ENCODE measurements at regions not wholly inside any gene's neighbourhood (a gene's known extent, or its start where the extent isn't known, plus 50 kb on each side); places are given as distances from the start of the nearest gene placed in this dataset.

DNA sequence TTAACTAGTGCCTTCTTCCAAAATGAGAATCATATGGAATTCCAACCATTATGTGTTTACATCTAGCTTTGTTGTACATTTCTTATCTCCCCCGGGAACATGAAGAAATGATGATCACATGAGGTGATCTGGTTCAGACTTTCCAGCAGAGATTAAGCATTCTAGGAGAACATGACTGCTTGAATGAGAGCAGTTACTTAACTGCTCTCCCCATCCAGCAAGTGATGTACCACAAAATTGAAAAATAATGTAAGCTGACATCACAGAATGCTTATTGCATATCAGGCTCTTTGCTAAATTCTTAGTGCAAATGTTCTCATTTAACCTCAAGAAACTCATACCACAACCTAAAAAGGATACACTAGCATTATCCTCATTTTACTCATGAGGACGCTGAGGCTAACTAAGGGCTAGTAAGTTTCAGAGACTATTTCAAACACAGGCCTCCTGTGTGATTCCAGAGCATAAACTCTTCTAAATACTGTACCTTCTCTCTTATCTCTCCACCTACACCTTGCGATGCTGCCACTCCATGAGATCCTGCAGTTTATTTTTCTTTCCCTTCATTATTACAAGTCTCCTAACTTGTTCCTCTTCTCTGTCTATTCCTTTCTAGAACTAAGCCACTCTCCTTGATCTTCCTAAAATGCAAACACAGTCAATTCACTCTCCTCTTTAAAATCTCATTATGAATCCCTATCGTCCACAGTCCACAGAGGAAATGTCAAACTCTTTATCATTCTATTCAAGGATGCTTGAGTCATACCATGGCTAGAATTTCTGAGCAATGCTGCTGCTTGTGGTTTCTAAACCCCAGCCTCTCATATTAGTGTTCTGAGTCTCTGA lies 1224.8 kb upstream of the ZEB2 start:
- no peak for DNase-seq (ENCODE audit: low read depth, low spot score)

DNA sequence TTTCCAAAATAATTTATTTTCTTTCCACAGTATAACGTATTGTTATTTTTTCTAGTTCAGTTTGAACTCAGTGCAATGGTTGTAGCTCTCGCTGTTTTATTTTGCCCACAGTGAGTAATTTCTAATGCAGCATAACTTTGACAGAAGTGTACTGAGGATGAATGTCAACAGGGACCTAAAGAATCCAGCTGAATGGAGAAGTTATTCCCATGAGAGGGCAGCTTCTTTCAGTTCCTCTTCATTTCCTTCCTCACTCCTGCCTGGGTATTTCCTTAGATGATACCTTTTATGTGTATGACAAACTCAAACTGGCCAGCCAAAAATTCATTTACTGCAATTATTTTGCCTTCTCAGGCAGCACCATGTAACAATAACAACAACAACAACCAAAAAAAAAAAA lies 1223.1 kb upstream of the ZEB2 start:
- no peak for DNase-seq (ENCODE audit: low read depth, low spot score)
- no peak overlapping the region for H3K4me3 ChIP-seq (ENCODE audit: low read length)

More for the DNA sequence above, 1224.8 kb upstream of the ZEB2 start:
- H3K4me3 ChIP-seq (ENCODE audit: low read length): no peak overlapping the region

DNA sequence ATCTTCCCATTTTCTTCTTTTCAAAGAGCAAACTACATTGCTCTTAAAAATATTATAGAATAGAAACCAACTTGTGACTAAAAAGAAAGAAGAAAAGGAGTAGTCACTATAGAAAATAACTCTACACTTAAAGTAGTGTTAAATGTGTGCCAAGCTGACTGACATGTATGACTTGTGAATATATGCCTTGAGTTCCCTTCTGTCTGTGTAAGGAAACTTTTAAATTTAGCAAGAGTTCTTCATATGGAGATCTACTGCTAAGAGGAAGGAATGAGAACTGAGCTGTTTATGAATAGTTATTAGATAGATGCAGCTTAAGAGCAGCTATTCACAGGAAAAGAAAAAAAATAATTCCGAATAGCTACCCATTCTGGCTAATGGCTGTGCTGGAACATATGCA lies 1221.7 kb upstream of the ZEB2 start:
- no peak for DNase-seq (ENCODE audit: low read depth, low spot score)
- H3K4me3 ChIP-seq (ENCODE audit: low read length): no peak overlapping the region

DNA sequence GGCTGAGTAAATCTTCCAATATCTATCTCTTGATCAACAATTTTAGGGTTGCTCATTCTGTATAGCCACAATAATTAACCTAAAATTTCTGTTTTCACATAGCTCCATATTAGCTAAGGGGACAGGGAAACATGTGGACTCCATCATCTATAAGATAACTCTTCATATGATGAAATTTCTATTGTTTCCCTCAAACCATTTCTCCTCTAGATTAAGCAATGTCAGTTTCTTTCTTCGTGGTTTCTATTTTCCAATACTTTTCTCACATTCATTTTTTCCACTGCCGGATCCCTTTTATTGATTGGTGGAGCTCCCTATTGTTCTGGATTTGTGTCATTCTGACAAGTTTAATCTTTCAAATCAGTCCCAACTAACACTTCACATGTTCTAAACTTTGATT lies 1221.3 kb upstream of the ZEB2 start:
- no peak for DNase-seq (ENCODE audit: low read depth, low spot score)

DNA sequence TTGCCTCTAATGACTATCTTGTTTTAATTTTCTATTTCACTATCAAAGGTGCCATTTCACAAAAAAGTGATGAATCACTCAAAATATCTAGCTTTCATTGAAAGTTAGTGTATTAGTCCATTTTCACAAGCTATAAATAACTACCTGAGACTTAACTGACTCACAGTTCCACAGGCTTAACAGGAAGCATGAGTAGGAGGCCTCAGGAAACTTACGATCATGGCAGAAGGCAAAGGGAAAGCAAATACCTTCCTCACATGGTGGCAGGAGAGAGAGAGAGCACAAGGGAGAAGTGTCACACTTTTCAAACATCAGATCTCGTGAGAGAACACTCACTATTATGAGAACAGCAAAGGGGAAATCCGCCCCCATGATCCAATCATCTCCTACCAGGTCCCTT lies 1220.4 kb upstream of the ZEB2 start:
- no peak for DNase-seq (ENCODE audit: low read depth, low spot score)
- no peak overlapping the region for H3K4me3 ChIP-seq (ENCODE audit: low read length)

More for the DNA sequence above, 1221.3 kb upstream of the ZEB2 start:
- no peak overlapping the region for H3K4me3 ChIP-seq (ENCODE audit: low read length)

DNA sequence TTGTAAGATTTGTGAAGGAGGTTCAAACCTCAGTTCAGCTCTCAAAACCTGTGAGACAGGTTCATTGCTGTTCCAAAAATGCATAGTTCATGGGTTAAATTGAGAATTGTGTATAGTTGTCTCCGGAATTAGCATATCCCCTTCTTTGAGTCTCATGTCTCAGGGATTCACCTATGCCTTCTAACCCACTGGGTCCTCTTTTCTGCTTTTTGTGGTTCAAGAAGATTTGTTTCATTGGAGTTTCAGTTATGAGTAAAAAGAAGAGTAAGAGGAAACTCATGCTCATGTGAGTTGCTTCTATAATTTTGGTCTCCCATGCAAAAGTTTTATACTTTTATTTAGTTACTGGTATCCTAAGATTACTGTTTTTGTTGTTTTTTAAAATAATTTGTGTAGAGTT lies 1219.8 kb upstream of the ZEB2 start:
- no peak overlapping the region for H3K4me3 ChIP-seq (ENCODE audit: low read length)
- no peak for DNase-seq (ENCODE audit: low read depth, low spot score)

DNA sequence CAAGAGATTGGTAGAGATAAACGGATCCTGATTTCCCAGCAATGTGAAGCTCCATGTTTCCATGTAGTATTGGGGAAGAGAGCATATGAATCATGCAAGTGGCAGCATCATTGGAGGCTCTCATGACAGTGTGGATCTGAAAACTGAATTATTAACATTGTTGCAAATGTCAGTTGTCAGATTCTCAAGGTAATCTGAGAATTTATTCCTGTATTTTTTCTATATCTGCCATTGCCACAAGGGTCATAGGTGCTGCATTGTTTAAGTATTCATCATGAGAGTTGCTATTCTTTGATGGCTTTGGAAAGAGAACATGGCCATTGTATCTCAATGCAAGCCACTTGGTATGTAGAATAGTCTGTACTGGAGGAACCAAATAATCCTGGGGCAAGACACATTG lies 1217.0 kb upstream of the ZEB2 start:
- H3K4me3 ChIP-seq (ENCODE audit: low read length): no peak overlapping the region
- DNase-seq (ENCODE audit: low read depth, low spot score): no peak

DNA sequence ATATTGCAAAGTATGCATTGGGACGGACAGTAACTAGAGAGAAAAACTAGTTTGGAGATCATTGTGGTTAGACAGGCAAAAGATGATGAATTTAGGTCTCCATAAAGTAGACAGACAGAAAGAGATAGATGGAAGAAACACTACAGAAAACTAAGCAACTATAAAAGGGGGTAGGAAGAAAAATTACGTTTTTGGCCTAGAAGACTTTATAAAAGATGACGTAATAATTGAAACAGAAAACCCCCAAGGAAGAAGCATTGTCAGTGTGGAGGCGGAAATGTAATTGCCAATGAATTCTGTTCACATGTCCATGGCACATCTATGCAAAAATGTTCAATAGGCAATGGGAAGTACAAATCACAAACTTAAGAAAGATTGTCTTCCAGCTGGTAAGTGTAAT lies 1211.5 kb upstream of the ZEB2 start:
- DNase-seq (ENCODE audit: low read depth, low spot score): no peak
- no peak overlapping the region for H3K4me3 ChIP-seq (ENCODE audit: low read length)

DNA sequence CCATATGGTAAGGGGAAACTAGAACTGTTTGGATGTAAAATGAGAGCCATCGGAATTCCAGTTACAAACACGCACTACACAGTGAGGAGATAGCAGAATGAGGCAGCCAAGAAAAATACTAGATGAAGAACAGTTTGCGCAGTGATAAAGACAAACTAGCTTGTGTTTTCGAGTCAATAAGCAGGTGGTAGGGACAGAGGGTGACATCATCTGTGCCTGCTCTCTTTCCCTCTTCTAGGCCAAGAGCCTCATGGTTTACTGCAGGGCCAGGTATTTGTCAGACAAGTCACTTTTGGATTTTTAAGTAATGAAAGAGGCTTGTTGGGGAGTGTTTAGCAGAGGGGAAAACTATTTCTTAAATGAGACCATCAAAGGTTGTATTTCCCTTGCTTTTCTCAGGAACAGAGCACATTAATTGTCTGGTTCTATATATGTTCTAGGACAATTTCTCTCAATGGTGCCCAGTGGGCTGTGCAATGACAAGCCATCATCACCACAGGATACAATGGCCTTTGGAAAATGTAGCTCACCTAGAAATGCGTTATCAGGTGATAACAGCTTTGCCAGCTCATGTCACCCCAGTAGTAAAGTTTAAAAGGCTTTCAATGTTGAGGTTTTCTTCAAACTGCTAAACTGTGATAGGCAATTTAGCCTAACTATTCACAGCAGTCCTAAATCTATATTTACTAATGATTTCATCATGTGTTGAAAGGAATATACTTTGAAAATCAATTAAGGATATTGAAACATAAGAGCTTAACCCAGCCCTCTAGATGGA lies 1210.3 kb upstream of the ZEB2 start:
- DNase-seq (ENCODE audit: low read depth, low spot score): no peak
- H3K4me3 ChIP-seq (ENCODE audit: low read length): no peak overlapping the region

DNA sequence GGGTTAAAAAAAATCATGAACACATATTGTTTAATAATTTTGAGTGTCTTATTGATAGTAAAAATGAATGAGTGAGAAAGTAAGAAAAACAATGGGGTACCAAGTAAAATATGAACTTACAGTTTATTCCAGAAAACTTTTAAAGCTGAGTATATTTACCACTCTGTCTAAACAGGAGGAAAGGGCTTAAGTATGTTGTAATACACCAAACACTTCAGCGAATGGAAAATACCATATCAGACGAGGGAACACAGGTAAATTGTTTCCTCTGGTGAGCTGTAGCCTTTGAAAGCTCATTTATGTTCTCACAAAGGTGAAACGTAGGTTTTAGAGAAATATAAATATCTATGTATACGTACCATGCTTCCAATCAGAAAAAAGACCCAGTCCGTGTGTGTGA lies 1209.6 kb upstream of the ZEB2 start:
- DNase-seq (ENCODE audit: low read depth, low spot score): no peak

DNA sequence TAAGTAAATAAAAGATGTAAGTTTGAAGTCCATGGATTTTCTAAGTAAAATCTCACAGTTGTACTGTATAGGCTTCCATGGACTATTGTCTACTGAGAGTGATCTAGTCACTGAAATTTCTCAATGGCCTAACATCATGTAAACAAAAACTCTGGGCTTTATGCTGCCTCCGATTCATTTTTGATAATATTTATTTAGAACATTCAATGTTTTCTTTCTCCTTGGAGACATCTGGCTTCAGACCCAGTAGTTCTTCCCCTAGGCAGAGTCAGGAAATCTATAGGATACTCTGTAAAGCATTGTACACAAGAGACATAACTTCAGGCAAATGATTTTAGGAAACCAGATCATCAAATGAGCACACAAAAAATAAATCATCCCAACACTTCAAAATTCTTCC lies 1208.6 kb upstream of the ZEB2 start:
- no peak overlapping the region for H3K4me3 ChIP-seq (ENCODE audit: low read length)
- DNase-seq (ENCODE audit: low read depth, low spot score): no peak

More for the DNA sequence above, 1209.6 kb upstream of the ZEB2 start:
- H3K4me3 ChIP-seq (ENCODE audit: low read length): no peak overlapping the region

DNA sequence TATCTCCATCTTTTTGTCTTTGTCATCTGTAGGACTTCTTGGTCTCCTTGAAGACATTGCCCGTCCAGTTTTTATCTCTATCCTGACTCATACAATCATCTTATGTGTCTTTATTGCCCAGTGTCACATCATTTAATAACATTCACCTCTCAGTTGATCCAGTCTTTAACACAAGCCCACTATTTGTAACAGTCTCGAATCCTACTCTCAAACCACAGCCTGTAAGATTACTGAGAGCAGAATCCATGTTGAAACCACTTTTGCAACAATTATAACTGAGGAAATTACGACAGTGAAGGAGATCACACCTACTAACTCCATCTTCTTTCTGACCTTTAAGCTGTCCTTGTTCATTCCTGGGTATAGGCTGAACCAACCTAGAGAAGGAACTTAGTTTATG lies 1206.0 kb upstream of the ZEB2 start:
- no peak for DNase-seq (ENCODE audit: low read depth, low spot score)
- no peak overlapping the region for H3K4me3 ChIP-seq (ENCODE audit: low read length)

DNA sequence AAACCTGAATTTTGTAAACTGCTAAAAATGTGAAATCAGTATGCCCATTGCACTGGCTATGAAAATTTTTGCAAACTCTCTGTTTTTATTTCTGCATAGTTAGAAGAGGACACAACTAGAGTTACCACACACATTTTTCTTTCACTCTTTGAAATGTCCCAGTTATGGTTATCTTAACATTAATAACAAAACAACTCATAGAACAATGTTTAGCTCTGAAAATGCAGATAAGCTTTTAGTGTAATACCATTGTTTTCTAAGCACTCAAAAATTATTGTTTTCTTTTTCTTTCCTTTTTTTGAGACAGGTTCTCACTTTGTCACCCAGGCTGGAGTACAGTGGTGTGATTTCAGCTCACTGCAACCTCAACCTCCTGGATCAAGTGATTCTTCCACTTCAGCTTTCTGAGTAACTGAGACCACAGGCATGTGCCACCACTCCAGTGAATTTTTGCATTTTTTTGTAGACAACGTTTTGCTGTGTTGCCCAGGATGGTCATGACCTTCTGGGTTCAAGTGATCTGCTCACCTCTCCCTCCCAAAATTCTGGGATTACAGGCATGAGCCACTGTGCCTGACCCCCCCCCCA lies 1204.5 kb upstream of the ZEB2 start:
- no peak for DNase-seq (ENCODE audit: low read depth, low spot score)
- H3K4me3 ChIP-seq (ENCODE audit: low read length): no peak overlapping the region

DNA sequence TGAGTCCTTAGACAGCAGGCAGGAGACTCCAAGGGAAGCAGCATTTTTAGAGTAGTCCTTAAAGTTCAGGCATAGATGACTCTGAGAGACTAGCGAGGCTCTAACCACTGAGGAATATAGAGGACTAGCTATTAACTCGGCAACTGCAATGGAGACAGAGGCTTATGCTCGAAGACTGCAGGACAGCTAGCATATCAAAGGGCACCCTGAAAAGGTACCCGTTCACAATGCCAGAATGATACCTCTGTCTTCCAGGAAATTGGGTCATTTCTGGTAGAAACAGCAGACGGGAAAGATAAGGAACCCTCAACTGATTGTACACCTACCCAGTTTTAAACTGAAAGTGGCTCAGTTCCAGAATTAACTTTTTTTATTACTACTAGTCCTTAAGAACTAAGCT lies 1204.0 kb upstream of the ZEB2 start:
- DNase-seq (ENCODE audit: low read depth, low spot score): no peak
- H3K4me3 ChIP-seq (ENCODE audit: low read length): no peak overlapping the region

DNA sequence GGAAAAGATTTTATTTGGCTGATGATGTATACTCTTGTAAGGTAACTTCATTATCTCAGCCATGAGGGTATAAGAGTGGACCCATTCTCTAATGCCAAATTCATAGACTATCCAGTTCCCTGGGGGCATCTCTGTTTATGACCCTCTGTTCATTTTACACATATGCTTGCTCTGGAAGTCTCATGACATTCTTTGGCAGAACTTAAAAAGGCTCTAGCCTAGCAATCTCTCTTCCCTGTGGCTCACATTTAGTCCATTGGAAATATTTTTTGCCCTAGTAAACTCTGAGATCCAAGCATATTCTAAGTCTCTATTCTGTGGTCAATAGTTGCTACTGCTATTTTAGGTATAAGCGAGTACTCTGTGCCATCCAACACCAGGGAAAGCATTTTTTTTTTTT lies 1201.8 kb upstream of the ZEB2 start:
- DNase-seq (ENCODE audit: low read depth, low spot score): no peak
- H3K4me3 ChIP-seq (ENCODE audit: low read length): no peak overlapping the region

DNA sequence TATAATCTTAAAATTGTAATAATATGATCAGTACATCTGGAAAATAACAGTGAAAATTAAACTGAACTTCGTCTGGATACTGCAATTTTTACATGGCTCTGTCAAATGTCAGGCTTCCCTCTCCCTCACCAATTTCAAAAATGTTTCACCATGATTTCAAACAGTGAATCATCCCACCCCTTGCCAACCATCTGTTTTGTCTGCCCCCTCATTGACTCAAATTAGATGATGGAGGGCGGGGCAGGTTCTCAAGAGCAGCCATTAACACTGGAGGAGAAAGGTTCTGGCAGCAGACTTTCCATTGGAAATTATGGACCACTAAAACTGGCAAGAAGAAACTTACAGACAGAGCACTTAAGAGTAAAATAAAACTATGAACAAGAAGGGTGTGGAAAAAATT lies 1195.7 kb upstream of the ZEB2 start:
- H3K4me3 ChIP-seq (ENCODE audit: low read length): no peak overlapping the region
- no peak for DNase-seq (ENCODE audit: low read depth, low spot score)

DNA sequence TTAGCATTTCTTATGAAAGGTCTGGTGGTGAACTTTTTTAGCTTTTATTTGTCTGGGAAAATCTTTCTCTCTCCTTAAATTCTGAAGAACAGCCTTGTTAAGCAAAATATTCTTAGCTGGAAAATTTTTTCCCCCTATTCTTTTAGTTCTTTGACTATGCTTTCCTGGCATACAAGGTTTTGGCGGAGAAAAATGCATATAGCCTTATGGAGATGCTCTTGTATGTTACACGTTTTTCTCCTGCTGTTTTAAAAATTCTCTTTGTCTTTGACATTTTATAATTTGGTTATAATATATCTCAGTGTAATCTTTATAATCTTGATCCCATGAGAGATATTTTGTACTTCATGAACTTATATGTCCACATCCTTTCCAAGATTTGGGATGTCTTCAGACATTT lies 1190.4 kb upstream of the ZEB2 start:
- H3K4me3 ChIP-seq (ENCODE audit: low read length): no peak overlapping the region
- DNase-seq (ENCODE audit: low read depth, low spot score): no peak

DNA sequence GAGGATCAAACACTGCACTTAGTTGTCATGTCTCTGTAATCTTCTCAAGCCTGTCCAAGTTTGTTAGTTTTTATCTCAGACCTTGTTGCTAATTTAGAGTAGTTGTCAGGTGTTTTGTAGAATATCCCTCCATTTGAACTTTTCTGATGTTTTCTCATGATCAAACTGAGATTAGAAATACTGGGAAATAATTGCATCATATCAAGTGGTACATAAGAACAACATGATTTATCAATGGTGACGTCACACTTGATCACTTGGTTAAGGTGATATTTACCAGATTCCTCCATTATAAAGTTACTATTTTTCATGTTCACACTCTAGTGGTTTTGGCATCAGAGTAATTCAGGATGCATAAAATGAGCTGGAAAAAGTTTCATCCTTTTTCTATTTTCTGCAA lies 1182.4 kb upstream of the ZEB2 start:
- no peak overlapping the region for H3K4me3 ChIP-seq (ENCODE audit: low read length)
- no peak for DNase-seq (ENCODE audit: low read depth, low spot score)

DNA sequence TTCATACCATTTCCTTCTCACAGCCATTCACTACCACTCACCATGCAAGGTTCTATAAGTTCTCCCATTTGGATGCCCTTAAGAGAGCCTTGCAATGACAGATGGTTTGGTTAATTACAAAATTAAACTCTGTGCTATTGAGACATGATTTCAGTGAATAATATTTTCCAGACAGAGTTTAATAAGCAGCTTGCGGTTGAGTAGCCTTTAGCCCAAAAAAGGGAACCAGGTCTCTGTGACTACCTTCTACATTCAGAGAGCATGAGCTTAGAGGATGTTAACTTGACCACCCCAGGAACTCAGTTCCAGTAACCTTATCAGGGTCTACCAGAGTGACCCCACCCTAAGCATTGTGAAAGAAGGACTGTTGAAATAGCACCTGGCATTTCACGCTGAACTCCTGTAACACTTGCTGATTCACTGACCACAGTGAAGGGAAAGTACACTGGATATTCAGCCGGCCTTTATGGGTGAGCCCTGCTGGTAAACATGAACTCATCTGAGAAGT lies 1173.1 kb upstream of the ZEB2 start:
- no peak for DNase-seq (ENCODE audit: low read depth, low spot score)
- no peak overlapping the region for H3K4me3 ChIP-seq (ENCODE audit: low read length)

DNA sequence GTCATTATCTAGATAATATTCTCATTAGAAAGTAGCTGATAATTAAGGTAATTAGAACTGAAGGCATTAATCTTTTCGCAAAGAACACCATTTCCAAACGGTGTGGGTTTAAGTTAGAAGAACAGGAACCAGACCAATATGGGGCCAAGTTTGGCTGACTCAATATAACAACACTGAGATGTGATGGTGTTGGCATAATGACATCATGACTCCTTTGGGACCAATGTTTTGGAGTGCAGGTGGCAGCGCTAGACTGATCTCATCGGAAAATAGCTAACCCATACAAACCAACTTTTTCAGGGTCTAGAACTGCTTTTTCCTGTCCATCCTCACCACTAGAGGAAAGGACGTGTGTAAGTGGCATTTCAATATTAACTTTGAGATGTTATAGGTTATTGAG lies 1171.7 kb upstream of the ZEB2 start:
- H3K4me3 ChIP-seq (ENCODE audit: low read length): no peak overlapping the region
- DNase-seq (ENCODE audit: low read depth, low spot score): no peak

Data from Jurkat, Clone E6-1 (cell line).